ENCODE measurements at regions not wholly inside any gene's neighbourhood (a gene's known extent, or its start where the extent isn't known, plus 50 kb on each side); places are given as distances from the start of the nearest gene placed in this dataset.

DNA sequence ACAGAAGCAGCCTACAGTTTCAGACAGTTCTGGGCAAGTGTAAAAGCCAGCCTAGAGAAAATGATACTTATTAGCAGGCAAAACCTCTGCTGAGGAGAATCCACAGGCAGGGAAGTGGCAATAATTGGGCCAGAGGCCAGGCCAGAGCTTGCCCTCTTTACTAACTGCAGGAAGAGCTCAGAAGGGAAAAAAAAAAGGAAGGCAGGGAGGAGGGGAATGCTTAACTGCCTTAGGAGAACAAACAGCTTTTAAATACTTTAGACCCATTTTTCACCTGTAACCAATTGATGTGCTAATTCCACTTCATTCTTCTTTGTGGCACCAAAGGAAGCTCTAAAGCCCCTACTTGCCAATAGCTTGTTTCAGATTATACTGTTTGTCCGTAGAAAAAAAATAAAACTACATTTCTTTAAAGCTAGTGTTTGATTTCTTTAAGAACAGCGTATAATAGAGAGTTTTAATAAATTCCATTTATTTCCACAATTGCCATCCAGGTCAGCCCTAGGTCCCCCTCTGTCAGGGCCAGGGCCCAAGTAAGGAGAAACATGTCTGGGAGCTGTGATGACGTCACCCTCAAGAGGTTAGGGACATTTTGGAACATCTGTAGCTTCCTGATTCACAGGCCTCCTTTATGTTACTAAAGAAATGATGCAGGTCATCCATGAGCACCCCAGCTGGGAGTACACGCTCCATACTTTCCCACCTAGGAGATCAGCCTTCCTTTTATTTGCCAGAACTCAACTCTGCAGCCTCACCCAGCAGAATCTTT is 384.3 kb downstream of the CDC5L start:
- no peak for DNase-seq

- DNase-seq, result no peak
Observed at GRCh38 chr6:44772838-44773237, 385.3 kb downstream of the CDC5L start.

GRCh38 chr6:44775121-44775520 is 387.6 kb downstream of the CDC5L start:
- DNase-seq, result no peak

GRCh38 chr6:44776344-44776743 is 388.8 kb downstream of the CDC5L start:
- no peak for DNase-seq

- no peak for DNase-seq
Observed at GRCh38 chr6:44778513-44778912, 391.0 kb downstream of the CDC5L start.
